ENCODE measurements at regions not wholly inside any gene's neighbourhood (a gene's known extent, or its start where the extent isn't known, plus 50 kb on each side); places are given as distances from the start of the nearest gene placed in this dataset.
A peak's percentile ranks its signal among the peaks of the same experiment; 100 is the strongest.

DNA sequence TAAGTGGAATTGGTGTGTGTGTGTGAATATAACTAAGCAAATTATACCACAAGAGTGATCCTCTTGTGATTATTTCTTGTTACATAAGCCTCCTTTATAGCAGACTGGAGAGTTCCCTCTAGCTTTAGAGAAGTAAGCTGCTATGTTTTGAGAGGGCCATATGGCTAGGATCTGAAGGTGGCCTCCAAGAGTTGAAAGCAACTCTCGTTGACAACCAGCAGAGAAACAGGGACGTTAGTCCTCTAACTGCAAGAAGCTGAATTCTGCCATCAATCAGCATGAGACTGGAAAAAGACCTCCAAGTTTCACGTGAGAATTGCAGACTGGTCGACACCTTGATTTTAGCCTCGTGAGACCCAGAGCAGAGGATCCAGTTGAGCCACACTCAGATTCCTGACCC, 278.5 kb upstream of the ZNF717 start:
- DNase-seq (ENCODE audit: insufficient read length, low spot score) = no peak
- no peak for FAIRE-seq
- TF ChIP-seq, protein P1, sequence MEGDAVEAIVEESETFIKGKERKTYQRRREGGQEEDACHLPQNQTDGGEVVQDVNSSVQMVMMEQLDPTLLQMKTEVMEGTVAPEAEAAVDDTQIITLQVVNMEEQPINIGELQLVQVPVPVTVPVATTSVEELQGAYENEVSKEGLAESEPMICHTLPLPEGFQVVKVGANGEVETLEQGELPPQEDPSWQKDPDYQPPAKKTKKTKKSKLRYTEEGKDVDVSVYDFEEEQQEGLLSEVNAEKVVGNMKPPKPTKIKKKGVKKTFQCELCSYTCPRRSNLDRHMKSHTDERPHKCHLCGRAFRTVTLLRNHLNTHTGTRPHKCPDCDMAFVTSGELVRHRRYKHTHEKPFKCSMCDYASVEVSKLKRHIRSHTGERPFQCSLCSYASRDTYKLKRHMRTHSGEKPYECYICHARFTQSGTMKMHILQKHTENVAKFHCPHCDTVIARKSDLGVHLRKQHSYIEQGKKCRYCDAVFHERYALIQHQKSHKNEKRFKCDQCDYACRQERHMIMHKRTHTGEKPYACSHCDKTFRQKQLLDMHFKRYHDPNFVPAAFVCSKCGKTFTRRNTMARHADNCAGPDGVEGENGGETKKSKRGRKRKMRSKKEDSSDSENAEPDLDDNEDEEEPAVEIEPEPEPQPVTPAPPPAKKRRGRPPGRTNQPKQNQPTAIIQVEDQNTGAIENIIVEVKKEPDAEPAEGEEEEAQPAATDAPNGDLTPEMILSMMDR (IDR thresholded peaks at IDR 0.05; ENCODE audit: insufficient read depth, missing control alignments) = no peak

DNA sequence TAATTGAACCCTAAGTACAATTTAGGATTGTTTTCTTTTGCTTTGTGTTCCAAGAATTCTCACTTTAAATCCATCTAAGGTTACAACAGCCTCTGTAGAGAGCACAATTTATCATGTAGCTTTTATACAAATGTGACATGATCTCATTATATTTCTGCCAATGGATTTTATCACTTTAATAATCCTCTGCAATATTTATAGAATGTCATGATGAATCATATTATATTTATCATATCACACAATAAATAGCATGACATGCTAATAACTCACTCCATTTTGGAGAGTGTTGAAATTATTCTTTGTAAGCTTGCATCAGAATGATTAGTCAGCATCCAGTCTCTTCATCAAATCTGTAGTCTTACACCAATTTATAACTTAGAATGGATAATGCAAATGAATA, 280.6 kb upstream of the ZNF717 start:
- TF ChIP-seq, protein P1 (IDR thresholded peaks at IDR 0.05; ENCODE audit: insufficient read depth, missing control alignments) = no peak
- DNase-seq (ENCODE audit: insufficient read length, low spot score) = no peak
- peak; percentile 67 for FAIRE-seq

DNA sequence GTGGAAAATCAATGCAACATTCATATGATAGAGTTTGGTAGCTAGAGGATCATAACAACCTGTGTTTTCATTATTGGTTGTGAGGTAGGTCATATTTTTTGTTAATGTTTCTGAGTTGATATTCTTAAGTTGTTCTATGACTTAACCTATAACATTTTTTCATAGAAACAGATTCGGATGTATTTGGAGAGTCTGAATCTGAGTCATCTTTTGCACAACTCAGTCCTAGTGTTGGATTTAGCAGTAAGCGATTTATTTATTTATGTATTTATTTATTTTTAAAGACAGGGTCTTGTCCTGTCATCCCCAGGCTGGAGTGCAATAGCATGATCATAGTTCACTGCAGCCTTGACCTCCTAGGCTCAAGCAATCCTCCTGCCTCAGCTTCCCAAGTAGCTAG, 292.8 kb upstream of the ZNF717 start:
- FAIRE-seq = no peak
- TF ChIP-seq, protein P1 (IDR thresholded peaks at IDR 0.05; ENCODE audit: insufficient read depth, missing control alignments) = no peak

DNA sequence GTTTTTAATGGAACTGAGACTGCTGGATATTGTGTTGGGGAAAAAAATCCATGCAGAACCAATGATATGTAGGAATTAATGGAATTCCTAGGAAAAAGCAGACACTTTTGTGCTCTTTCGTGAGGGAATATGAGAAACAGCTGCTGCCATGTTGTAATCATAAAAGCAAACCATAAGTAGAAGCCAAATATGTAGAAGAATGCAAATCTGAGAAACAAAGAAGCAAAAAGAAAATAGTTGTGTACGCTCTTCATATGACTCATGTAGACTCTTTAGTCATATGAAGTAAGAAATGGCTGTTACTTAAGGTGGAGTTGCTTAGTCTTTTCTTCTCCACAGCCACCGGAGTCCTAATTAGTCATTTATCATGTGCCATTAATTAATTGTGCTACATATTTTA, 298.6 kb upstream of the ZNF717 start:
- FAIRE-seq (no peak), DNase-seq (ENCODE audit: insufficient read length, low spot score) (no peak)
- TF ChIP-seq, protein P1 (IDR thresholded peaks at IDR 0.05; ENCODE audit: insufficient read depth, missing control alignments) = no peak

More for the DNA sequence above, 292.8 kb upstream of the ZNF717 start:
- no peak for DNase-seq (ENCODE audit: insufficient read length, low spot score)

DNA sequence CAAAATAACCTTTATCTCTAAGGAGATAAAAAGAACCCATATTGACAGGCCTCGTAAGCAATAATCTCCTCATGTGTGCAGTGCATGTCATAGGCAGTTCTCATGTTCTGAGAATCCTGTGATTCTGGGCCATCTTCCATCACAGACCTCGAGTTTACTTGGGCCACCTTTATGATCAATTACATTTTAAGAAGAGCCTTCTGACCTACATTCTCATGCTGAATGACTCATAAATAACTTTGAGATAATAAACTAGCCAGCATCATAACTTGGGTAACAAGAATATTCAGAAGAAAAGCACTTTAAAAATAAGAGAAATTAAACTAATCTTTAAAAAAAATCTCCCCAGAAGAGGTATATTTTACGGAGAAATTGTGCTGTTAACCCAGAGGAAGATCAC, 310.7 kb upstream of the ZNF717 start:
- FAIRE-seq (peak; percentile 61), DNase-seq (ENCODE audit: insufficient read length, low spot score) (no peak)
- TF ChIP-seq, protein P1 (IDR thresholded peaks at IDR 0.05; ENCODE audit: insufficient read depth, missing control alignments) = no peak

DNA sequence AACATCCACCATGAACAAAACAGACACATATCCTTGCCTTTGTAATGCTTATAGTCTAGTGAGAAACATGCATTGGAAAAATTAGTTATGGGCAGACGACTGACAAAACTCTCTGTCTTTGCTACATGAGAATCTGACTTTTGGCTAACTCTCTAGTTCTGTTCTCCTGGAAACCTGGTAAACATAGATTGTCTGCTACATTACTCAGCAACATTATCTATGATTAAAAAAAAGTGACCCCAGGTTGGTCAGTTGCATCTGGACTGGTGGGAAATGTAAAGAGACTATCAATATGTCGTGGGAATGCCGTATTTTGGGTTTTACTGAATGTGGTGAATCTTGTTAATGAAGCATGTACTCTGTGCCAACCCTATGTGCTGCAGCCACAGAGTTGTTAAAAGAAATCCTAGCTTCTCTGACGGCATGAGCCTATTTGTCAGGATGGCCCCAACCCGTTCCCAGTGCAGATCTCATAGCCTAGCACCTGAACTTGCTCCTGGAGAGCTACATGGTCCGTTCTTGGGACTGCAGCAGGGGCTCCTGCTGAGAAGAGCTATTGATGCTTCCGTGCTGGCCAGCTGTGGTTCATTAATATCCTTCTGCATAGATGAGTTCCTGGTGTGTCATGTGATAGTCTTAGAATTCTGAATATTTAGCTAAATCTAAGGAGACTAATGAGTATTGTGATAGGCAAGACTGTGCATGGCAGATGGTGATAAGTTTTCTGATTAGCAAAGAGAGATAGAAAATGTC, 311.7 kb upstream of the ZNF717 start:
- TF ChIP-seq, protein P1 (IDR thresholded peaks at IDR 0.05; ENCODE audit: insufficient read depth, missing control alignments) = no peak
- FAIRE-seq (no peak), DNase-seq (ENCODE audit: insufficient read length, low spot score) (no peak)

DNA sequence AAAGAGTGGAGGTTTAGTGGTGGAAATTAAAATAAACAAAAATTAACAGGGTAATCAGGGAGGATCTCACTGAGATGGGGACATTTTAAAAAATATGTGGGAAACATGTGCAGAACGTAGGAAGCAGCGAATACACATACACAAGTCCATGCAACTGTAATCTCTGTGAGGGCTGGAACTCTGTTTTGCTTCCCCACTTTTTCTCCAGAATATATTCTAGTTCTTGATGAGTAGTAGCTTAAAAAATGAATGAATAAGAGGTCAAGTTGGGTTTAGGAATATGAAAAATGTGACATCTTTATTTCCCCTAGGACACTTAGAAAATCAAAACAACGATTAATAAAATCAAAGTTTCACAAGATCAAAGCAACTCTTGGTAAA, 312.2 kb upstream of the ZNF717 start:
- TF ChIP-seq, protein P1 (IDR thresholded peaks at IDR 0.05; ENCODE audit: insufficient read depth, missing control alignments) = no peak
- no peak for DNase-seq (ENCODE audit: insufficient read length, low spot score)
- peak; percentile 61 for FAIRE-seq

Measured in D721Med (cell line).